A673 (cell line): ENCODE measurements at regions not wholly inside any gene's neighbourhood (a gene's known extent, or its start where the extent isn't known, plus 50 kb on each side); places are given as distances from the start of the nearest gene placed in this dataset.

Experiments
- EZH2 ChIP-seq: fragments of 200-600 bp; sonication (generic); IDR thresholded peaks from 2 replicates; pipeline ENCODE4 v1.6.1; 2017; ENCODE audit warnings: borderline replicate concordance, low read depth, mild to moderate bottlenecking, mixed read lengths, antibody characterized with exemption, low read length; ENCODE audit not compliant: poor library complexity, severe bottlenecking
- TF ChIP-seq, protein P1 (sequence below): fragments of 300-800, 200-600 bp; sonication (generic); conservative IDR thresholded peaks from 2 replicates; pipeline ENCODE4 v1.5.1; 2017; ENCODE audit warnings: low read depth, mild to moderate bottlenecking, antibody characterized with exemption, low read length, moderate library complexity, mixed read lengths

DNA sequence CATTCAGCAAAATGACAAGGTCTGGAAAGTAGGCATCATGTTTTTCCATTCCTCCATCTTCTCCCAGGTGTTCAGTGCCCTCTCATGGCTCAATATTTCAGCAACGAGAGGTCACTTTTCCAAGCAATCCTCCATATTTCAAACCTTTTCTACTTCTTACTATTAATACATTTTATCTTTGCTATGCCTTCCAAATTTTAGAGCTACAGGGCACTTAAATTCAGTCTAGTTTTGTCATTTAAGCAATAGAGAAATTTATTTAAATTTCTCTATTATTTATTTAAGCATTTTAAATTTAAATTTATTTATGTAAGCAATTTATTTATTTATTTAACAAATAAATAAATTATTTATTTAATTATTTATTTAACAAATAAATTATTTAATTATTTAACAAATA, 305.1 kb upstream of the ANXA10 start:
- TF ChIP-seq, protein P1, sequence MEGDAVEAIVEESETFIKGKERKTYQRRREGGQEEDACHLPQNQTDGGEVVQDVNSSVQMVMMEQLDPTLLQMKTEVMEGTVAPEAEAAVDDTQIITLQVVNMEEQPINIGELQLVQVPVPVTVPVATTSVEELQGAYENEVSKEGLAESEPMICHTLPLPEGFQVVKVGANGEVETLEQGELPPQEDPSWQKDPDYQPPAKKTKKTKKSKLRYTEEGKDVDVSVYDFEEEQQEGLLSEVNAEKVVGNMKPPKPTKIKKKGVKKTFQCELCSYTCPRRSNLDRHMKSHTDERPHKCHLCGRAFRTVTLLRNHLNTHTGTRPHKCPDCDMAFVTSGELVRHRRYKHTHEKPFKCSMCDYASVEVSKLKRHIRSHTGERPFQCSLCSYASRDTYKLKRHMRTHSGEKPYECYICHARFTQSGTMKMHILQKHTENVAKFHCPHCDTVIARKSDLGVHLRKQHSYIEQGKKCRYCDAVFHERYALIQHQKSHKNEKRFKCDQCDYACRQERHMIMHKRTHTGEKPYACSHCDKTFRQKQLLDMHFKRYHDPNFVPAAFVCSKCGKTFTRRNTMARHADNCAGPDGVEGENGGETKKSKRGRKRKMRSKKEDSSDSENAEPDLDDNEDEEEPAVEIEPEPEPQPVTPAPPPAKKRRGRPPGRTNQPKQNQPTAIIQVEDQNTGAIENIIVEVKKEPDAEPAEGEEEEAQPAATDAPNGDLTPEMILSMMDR = no peak
- no peak for TF ChIP-seq EZH2
